Myocyte (in vitro differentiated cells): ENCODE measurements at regions not wholly inside any gene's neighbourhood (a gene's known extent, or its start where the extent isn't known, plus 50 kb on each side); places are given as distances from the start of the nearest gene placed in this dataset.
"Not testable (repeated sequence)": the region's sequence is repeated elsewhere in the genome, so short reads cannot be mapped to it uniquely, and the experiment has no call there.

Experiments
- DNase-seq: peaks from one replicate; pipeline ENCODE4 v3.0.0-alpha.2; 2012; ENCODE audit warnings: low read depth

DNA sequence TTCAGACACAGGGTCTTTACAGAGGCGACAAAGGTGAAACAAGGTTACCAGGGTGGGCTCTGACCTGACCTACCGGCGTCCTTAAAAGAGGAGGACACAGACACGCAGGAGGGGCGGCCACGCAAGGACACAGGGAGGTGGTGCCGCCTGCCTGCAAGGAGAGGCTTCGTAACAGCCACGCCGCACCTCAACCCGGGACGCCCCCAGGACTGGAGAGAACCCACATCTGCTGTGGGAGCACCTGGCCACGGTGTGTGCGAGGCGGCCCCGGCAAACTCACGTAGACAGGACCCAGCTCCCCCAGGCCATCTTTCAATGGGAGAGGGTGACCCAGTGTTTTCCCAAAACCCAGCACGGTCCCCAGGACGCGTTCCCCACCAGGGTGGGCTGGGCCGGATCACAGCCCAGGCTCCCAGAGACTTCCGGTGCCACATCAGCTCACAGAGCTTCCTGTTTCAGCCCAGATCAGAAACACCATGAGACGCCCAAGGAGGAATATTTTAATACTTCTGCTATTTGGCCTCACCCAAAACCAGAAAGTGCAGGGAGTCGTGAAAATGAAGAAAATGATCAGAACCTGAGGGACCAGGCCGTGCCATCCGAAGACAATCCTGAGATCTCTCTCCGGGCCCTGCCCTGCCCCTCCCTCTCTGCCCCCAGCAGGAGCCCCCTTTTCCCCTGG is 5417.4 kb upstream of the TPTE start:
- not testable (repeated sequence) for DNase-seq

DNA sequence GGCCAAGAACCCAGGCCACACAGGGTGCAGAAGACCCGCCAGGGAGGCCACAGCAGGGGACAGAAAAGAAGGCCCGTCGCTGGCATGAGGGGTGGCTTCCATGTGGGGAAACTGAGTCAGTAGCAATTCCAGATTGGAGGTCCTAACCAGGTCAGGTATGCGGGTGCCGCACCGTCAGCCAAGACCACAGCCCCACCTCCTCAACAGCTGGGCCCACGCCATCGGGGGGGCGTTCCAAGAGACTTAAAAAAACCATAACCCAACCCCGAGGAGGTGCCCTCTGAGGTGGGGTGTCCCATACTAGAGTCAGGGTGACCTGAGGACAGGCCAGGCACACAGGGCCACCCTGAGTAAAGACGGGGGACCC is 5416.8 kb upstream of the TPTE start:
- not testable (repeated sequence) for DNase-seq

DNA sequence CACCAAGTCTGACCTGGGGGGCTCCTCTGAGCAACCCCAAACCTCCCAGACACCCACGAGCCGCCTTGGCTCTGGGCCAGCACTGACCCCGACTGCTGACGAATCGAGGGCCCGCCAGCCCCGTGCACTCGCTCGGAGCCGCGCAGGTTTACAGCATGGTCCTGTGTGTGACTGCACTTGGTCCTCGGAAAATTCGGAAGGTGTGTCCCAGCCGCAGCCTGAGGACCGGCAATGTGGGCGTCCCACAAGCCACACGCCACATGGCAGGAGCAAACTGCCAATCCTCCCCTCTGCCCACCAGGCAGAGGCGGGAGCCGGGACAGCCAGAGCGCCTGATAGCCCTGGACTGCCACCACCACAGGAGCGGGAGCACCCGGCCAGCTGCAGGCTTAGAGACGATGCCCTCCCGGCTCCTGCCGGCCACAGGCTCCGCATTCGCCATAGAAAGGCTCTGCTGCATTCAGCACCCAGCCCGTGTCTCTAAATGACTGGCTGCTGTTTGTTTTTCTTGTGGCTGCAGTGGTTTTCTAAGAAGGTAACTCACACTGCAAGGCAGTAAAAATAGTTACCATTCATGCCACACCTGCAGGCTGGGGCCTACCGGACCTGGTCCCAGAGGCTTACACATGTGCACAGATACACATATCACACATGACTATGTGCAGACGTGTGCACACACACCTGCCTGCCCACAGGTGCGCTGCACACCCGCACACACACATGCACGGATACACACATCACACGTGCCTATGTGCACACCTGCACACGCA is 5415.3 kb upstream of the TPTE start:
- DNase-seq, result peak; percentile 2

DNA sequence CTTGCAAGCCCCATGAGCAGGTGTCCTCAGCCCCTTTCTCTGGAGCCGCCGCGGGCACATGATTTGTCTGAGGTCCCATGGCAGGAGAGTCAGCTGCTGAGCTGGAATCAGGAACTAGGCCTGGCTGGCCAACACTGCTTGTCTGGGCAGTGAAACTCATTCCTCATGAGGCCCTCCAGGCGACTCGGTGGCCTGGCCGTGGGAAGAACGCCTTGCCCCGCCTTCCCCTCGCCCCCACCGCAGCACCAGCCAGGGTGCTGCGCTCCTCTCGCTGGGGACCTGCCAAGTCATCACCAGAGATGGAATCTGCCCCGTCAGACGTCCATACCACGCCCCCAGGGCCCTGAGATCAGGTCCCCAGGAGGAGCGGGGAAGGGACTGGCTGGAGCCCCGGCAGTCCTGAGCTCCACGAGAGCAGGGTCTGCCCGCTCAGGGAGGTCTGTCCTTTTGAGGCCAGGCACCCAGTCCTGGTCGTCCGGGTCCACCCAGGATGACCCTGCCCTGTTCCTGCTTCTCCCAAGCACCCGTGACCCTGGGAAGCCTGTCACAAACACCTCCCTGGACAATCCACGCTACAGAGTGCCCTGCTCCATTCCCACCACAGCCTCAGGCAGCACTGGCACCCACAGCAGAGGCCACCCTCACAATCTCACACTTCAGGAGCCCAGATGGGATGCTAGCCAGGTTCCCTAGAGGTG is 5414.5 kb upstream of the TPTE start:
- not testable (repeated sequence) for DNase-seq

DNA sequence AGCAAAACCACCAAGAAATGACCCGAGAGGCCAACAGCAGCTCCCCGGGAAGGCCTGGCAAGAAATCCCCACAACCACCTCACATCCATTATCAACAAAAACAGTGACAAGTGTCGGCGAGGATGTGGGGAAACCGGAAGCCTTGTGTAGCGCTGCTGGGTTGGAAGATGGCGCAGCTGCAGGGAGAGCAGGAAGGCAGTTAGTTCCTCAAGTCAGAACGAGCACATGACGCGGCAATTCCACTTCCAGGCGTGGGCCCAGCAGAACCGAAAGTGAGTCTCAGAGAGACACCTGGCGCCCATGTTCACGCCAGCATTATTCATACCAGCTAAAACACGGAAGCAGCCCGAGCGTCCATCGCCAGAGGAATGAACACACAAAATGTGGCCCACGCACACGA is 5413.7 kb upstream of the TPTE start:
- DNase-seq, result not testable (repeated sequence)

DNA sequence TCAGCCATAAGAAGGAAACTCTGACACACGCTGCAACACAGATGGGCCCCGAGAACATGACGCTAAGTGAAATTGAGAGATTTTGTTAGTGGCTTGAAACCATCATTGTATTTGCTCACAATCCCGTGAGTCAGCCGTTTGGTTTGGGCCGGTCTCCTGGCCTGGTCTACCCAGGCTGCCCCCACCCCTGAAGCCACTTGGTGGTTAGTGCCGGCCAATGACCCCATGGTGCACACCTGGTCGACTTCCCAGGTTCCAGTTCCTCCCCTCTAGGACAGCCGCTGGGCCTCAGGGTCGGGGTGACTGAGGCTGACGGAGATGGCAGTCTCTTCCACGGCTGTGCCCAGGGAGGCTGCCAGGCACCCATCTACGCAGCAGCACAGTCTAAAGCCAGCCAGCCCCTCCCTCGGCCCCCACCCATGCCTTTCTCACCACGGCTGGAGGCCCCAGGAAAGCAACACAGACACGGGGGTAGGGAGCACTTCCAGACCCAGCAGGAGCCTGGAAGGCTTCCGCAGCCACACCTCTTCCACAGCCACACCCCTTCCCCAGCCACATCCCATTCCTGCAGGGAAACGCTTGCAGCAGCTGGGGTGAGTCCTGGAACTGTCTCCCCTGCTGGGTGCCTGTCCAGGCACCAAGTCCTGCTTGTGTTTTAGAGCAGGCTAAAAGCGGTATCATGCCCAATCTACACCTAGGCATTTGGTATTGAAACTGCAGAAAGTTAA is 5413.2 kb upstream of the TPTE start:
- DNase-seq, result not testable (repeated sequence)

DNA sequence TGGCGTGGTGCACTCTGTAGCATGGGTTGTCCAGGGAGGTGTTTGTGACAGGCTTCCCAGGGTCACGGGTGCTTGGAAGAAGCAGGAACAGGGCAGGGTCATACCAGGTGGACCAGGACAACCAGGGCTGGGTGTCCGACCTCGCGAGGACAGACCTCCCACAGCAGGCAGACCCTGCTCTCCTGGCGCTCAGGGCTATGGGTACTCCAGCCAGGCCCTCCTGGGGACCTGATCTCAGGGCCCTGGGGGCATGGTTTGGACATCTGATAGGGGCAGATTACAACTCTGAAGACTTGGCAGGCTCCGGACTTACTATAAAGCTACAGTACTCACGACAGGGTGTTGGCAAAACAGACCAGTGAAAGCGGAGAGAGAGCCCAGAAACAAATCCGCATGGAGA is 5410.2 kb upstream of the TPTE start:
- DNase-seq, result not testable (repeated sequence)

DNA sequence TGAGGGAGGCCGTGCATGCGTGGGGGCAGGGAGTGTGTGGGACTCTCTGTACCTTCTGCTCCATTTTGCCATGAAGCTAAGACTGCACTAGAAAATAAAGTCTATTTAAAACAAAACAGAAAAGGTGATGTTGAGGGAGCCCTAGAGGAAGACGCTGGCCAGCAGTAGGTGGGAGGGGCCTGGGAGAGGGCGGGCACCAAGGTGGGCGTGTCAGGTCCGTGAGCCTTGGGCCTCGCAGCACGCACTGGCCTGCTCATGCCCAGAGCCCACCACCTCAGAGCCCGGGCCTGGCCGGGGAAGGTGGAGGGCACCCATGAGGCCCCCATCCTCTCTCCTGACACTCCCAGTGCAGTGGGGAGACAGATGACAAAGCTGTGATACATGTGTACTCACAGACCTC is 5408.3 kb upstream of the TPTE start:
- not testable (repeated sequence) for DNase-seq

DNA sequence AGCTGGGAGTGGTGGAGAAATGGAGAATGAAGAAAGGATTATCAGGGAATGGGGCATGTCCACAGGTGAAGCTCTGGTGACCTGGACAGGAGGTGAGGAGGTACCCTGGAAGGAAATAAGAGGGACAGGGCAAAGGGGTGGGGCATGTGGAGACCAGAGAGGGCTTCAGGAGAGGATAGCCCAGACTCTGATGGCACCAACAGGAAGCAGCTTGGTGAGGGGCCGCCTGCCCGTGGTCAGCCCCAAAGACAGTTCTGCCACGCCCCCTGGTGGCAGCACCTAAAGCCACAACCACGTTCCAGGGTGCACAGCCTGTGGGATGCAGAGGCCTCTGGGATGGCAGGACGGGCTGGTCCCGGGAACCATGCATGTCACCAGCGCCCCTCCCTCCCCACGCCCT is 5406.9 kb upstream of the TPTE start:
- DNase-seq, result not testable (repeated sequence)

DNA sequence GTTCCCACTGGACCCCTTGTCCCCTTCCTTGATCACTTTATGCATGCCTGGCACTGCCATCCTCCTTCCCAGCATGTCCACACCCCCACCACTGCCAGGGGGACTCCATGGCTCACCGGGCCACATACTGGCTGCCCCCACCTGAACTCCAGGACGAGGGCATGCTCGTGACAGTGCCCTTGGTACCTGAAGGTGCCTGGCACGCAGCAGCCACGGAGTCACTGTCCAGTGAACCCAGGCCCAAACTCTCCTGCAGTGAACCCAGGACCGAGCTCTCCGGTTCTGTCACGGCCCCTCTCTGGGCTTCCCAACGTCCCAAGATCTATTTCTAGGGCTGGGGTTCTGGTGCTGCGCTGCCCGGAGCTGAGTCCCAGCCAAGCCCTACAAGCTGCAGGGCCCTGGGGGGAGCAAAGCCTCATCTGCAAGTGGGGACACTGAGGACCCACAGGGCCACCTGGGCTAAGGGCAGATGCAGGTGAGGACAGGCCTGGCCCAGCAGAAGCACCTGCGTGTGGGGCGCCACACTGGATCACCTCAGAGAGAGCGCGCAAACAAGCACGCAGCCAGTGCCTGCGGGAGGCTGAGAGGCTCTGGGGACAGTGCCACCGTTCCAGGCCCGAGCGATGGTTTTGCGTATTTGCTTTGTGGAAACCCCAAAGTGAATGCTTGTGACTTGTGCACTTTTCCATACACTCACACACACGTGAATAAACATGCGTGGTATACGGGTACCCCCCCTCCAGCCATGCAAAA is 5406.3 kb upstream of the TPTE start:
- not testable (repeated sequence) for DNase-seq

DNA sequence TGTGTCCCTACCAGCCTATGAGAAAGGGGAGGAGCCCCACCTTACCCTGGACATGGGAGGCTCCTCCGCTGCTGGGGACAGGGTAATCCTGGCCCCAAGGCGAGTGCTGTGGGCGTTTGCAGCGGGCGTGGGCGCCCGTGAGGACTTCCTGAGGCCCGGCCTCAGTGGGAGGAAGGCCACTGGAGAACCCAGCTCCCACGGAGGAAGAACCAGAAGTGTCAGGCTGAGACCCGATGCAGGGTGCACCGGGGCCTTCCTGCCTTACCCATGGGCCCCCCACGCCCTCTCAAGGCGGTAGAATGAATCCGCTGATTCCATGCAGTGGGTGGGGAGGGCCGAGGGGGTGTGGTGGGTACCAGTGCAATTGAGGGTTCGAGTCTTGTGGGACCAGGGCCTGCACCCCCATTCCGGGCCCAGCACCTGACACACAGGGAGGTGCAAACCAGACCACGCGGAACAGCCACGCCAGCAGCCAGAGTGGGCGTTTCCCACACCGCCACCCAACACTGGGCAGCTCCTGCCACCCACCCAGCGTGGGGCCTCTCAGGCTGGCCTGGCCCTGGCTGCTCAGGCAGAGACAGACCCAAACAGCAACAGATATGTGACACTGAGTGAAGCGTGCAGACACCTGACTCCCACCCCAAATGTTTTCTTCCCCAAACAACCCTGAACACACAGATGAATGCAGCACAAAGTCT is 5405.6 kb upstream of the TPTE start:
- not testable (repeated sequence) for DNase-seq

DNA sequence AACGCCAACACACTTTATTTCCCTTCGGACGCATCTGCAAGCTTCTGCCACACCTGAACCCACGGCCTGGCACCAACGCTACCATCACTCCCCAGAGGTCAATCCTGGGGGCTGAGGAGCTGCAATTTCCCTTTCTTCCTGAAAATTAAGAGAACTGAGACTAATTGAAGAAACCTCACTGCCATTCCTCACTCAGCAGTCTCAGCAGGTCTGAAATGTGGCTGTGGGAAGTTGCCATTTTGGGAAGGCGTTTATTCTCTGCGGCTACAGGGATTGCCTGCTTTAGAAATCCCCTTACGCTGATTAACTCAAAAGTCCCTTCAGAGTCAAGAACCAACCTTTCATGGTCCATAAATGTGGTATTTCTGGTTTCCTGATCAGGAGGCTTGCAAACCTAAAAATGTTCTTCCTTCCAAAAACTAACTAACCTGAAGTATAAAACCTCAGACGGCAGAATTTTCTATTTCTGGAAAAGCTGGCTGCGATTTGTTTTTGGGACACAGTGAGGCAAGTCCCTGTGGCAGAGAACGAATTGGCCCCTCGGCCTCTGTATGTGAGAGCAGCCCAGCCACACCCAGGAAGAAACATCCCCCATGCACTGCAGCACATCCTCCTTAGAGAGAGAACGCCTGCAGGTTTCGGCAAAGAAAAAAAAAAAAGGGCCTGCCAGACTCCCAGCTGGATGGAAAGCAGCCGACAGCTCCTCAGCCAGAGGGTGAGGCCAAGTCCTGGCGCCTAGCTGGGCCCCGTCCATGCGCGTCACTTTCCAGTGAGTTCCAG is 5404.8 kb upstream of the TPTE start:
- not testable (repeated sequence) for DNase-seq

DNA sequence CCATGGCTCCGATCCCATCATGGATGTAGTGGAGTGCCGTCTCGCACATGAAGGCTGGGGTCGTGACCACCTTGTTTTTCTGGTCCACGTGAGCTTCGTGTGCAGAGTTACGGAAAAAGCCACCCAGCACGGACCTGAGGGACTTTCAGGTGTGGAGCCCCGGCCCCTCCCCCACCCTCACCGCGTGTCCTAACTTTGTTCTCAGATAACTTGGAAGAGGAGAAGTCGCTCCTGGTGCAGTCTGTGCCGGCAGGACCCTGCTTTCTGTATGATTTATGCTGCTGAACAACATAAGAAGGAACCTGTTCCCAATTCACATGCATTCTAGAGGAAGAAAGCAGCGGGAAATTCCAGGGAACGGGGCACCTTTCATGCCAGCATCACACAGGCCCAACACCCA is 5404.2 kb upstream of the TPTE start:
- not testable (repeated sequence) for DNase-seq

DNA sequence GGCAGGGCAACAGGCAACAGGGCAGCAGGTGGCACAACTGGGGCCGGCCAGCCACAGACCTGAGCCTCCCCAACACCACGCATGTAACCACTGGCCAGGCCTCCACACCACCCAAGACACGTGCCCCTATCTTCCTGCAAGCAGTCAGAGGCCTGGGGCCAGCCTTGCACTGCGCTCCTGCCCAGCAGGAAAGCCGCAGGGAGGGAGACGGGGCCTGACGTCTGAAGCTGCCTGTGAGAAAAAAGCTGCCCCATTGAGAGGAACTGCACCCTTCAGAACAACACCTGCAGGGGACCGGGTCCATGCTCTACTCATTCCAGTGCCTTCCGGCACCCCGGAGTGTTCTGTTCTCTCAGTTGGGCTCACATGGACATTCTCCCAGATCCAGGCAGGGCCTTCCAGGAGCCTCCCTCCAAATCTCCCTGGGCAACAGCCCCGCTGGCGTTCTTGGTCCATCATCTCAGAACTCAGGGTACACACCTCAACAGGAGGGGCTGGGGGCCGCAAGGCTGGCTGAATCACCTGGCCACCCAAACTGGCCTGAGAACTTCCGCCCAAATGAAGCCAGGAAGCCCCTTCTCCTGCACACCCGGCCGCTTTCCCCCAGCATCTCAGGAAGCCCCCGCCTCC is 5403.6 kb upstream of the TPTE start:
- peak; percentile 0 for DNase-seq

DNA sequence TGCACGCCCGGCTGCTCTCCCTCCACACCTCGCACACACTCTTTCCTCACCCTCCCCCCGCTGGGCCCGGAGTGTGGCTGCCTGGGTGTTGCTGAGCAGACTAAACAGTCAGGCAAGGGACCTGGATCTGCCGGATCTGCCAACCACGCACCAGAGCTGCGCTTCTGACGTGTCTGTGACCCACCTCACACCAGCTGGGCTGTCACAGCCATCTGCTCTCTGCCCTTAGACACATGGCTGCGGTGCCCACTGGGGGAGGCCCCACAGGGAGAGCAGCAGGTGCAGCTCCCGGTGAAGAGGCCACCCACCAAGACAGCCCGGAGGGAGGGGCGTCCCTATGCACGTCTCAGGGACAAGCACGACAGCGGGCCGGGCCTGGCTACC is 5403.1 kb upstream of the TPTE start:
- not testable (repeated sequence) for DNase-seq

DNA sequence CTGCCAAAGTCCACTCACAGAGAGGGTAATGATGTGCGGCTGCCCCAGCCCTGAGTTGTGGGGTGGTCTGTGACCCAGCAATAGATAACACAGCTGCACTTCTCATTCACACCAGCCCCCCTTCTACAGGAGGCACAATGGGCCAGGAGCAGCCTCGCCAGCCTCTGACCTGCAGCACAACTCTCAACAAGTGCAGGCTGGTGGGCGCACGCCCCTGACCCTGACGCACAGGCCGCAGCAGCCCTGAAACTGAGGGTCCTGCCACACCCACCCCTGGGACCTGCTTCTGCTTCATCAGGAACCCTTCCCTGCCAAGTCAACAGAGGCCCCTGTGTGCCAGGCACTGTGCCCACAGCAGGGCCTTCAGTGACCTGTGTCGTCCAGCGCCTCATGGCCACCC is 5402.2 kb upstream of the TPTE start:
- DNase-seq, result not testable (repeated sequence)

DNA sequence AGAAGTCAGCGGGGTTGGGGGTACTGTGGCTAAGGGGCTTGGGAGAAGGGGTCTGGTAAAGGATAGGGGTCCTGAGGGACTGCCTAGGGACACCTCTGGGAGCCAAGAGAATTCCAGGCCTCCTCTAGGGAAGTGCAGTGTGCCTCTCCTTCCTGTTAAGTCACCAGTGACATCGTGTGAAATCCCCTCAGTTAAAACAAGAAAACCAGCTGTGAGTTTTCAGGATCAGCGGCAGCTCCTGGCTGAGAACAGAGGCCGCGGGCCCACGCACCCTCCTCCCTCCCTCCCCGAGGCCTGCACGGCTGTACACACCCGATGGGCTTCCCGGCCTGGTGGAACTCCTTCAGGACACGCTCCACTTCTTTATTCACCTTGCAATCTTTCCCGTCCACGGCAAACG is 5400.0 kb upstream of the TPTE start:
- DNase-seq, result peak; percentile 1

DNA sequence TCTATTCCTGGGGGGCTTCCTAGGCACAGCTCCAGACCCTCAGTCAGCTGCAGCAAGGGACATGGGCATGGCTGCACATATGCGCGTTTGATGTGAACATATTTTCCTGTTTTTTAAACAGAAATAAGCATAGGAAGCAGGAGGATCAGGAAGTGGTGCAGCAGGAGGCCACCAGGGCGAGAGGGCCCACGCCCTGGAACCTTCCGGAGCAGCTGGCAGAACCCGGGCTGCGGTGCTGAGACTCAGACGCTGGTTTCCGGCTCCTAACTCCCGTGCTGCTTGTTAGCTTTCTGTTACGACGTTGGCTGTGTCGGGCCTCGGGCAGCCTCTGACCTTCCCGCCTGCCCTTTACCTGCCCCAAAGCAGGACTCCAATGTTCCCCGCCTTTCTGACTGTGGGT is 5399.5 kb upstream of the TPTE start:
- not testable (repeated sequence) for DNase-seq

DNA sequence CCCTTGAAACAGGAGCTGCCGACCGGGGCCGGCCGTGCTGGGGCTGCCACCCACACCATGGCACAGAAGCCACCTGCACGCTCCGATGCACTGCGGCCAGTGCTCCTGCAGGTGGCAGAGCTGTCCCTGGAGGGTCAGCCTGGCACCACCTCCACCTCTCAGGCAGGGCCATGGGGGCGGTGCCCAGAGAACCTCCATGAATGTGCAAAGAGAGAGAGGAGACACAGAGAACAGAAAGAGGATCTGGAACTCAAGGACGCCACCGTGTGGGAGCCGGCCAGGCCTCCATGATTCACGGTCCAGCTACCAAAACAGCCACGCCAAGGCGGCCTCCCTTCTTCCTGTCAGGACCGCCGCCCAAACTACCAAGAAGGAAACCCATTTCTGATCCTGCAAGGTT is 5397.7 kb upstream of the TPTE start:
- not testable (repeated sequence) for DNase-seq
